Skeletal muscle tissue (tissue), 3 donors: ENCODE measurements at regions not wholly inside any gene's neighbourhood (a gene's known extent, or its start where the extent isn't known, plus 50 kb on each side); places are given as distances from the start of the nearest gene placed in this dataset.

Experiments
- H3K27ac ChIP-seq: one replicate; pipeline ENCODE4 v1.7.0; 2013; ENCODE audit warnings: mild to moderate bottlenecking, low read depth, low read length, inconsistent platforms
- H3K27me3 ChIP-seq, 3 donors: one replicate each; pipeline ENCODE4 v1.7.0; 2013; ENCODE audit warnings: low read length in 3 of 3; ENCODE audit not compliant: control insufficient read depth in 3 of 3, insufficient read depth in 3 of 3
- H3K36me3 ChIP-seq, 3 donors: one replicate each; pipeline ENCODE4 v1.7.0; 2013; ENCODE audit warnings: low read length in 3 of 3; ENCODE audit not compliant: control insufficient read depth in 3 of 3, insufficient read depth in 3 of 3
- H3K4me1 ChIP-seq, 3 donors: one replicate each; pipeline ENCODE4 v1.7.0; 2013; ENCODE audit warnings: low read length in 3 of 3, mild to moderate bottlenecking in 3 of 3; ENCODE audit not compliant: control insufficient read depth in 3 of 3, insufficient read depth in 3 of 3
- H3K4me3 ChIP-seq, 3 donors: one replicate each; pipeline ENCODE4 v1.7.0; 2013; ENCODE audit warnings: low read length in 3 of 3
- H3K9ac ChIP-seq, 3 donors: one replicate each; pipeline ENCODE4 v1.7.0; 2013; ENCODE audit warnings: low read length in 3 of 3, mild to moderate bottlenecking in 3 of 3, moderate library complexity in 2 of 3, low read depth in 1 of 3
- H3K9me3 ChIP-seq, 3 donors: one replicate each; pipeline ENCODE4 v1.7.0; 2013; ENCODE audit warnings: low read length in 3 of 3; ENCODE audit not compliant: control insufficient read depth in 3 of 3
- donor health status: Osteomylitis.

- Histone ChIP-seq H3K27me3 (no peaks in the 10 kb centered on the region), H3K36me3 (no peaks in the 10 kb centered on the region), H3K4me3 (no peak overlapping the region)
Measured at GRCh38 chr2:48007699-48008268, 101.5 kb upstream of the FBXO11 start.

GRCh38 chr2:48009256-48009655 is 103.0 kb upstream of the FBXO11 start:
- no peak overlapping the region for H3K4me3 ChIP-seq
- no peaks in the 10 kb centered on the region for H3K9me3 ChIP-seq
- H3K4me1 ChIP-seq: no peaks in the 10 kb centered on the region
- no peak overlapping the region for H3K9ac ChIP-seq
- H3K36me3 ChIP-seq: no peaks in the 10 kb centered on the region
- H3K27ac ChIP-seq: no peak overlapping the region
- H3K27me3 ChIP-seq: no peaks in the 10 kb centered on the region

More at GRCh38 chr2:48007699-48008268, 101.5 kb upstream of the FBXO11 start:
- H3K9me3 ChIP-seq: no peaks in the 10 kb centered on the region
- H3K9ac ChIP-seq: no peak overlapping the region
- no peak overlapping the region for H3K27ac ChIP-seq
- no peaks in the 10 kb centered on the region for H3K4me1 ChIP-seq

DNA sequence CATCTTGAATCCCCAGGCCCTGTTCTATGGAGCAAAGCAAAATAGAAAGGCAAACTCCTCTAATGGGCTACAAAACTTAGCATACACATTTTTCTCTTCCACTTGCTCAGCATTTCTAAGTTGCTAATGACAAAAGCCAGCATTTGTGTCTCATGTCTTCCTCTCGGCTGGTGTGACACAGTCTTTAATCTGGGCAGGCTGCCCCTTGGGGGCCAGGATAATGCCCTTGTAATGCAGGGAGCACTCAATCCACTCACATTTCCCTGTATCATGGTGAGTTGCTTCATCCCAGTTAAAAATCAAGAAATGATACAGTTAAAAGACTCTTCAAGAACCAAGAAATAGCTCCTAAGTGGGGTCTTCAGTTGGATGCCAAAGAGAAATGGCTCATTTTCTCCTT is 109.1 kb upstream of the FBXO11 start:
- H3K9me3 ChIP-seq: no peaks in the 10 kb centered on the region
- no peaks in the 10 kb centered on the region for H3K4me1 ChIP-seq
- no peaks in the 10 kb centered on the region for H3K36me3 ChIP-seq
- H3K27me3 ChIP-seq: no peaks in the 10 kb centered on the region
- H3K9ac ChIP-seq: no peak overlapping the region
- no peak overlapping the region for H3K27ac ChIP-seq
- H3K4me3 ChIP-seq: no peak overlapping the region

DNA sequence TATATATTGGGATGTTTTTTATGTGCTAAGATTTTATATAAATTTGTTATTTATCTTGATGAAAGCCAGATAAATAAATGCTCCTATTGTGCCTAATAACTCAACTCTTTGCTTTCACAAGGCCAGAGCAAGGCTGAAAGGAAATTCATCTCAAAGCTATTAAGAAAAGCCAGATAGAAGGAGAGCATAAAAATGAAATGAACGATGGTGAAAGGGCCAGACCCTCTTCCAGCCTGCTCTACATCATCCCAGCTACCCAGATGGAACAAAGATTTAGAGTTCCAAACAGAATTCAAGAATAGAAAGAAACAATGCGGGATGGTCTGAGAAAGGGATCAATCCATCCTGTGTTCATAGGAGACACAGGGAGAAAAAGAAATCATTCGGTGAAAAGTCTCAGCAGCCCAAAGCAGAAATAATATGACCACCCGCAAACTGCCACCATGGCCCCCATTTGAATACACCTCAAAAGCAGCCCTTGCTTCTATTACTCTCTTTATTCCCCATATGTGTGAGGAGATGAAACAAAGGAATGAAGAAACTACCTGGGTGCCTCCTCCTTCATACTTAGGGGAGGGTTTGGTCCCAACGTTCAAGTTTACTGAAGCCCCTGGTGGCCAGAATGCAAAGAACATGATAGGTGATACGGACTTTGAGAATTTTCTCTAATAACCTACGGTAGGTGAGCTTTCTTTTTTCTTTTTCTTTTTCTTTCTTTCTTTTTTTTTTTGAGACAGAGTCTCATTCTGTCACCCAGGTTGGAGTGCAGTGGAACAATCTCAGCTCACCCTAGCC is 110.1 kb upstream of the FBXO11 start:
- no peaks in the 10 kb centered on the region for H3K27me3 ChIP-seq

DNA sequence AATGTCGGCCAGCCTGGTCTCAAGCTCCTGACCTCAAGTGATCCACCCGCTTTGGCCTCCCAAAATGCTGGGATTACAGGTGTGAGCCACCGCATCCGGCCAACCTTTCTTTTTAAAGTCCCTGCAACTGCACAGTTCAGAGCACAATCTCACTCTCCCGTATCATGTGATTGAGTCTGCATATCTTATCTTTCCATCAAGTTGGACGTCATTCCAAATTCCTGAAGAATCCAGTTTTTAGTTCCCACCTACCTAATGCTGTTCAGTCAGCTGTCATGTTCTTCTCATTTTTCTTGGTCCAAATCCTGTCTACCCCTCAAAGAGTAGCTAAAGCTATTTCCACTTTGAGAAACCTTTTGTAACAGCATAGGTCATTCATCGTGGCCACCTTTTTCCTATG is 110.8 kb upstream of the FBXO11 start:
- no peaks in the 10 kb centered on the region for H3K9me3 ChIP-seq
- H3K4me1 ChIP-seq: no peaks in the 10 kb centered on the region
- H3K9ac ChIP-seq: no peak overlapping the region
- H3K27ac ChIP-seq: no peak overlapping the region
- H3K36me3 ChIP-seq: no peaks in the 10 kb centered on the region
- no peaks in the 10 kb centered on the region for H3K27me3 ChIP-seq
- H3K4me3 ChIP-seq: no peak overlapping the region

More for the DNA sequence above, 110.1 kb upstream of the FBXO11 start:
- Histone ChIP-seq H3K4me3 (no peak overlapping the region), H3K9me3 (no peaks in the 10 kb centered on the region), H3K36me3 (no peaks in the 10 kb centered on the region), H3K4me1 (no peaks in the 10 kb centered on the region), H3K27ac (no peak overlapping the region), H3K9ac (no peak overlapping the region)

DNA sequence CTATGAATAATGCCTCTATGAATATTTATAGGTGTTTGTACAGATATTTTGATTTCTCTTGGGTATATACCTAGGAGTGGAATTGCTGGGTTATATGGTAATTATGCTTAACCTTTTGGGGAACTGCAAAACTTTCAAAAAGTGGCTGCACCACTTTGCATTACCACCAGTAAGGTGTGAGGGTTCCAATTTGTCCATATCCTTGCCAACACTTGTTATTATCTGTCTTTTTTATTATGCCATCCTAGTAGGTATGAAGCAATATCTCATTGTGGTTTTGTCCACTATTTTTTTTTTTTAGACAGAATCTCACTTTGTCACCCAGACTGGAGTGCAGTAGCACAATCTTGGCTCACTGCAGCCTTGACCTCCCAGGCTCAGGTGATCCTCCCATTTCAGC is 112.2 kb upstream of the FBXO11 start:
- Histone ChIP-seq H3K9me3 (no peaks in the 10 kb centered on the region), H3K27me3 (no peaks in the 10 kb centered on the region), H3K27ac (no peak overlapping the region), H3K36me3 (no peaks in the 10 kb centered on the region), H3K4me3 (no peak overlapping the region), H3K9ac (no peak overlapping the region), H3K4me1 (no peaks in the 10 kb centered on the region)

- no peak overlapping the region for H3K4me3 ChIP-seq
- H3K4me1 ChIP-seq: no peaks in the 10 kb centered on the region
- H3K9ac ChIP-seq: no peak overlapping the region
- no peaks in the 10 kb centered on the region for H3K36me3 ChIP-seq
- H3K9me3 ChIP-seq: peaks cover 0 to 2% (median 0%) of the 10 kb centered on the region in 3 donors
- no peaks in the 10 kb centered on the region for H3K27me3 ChIP-seq
- H3K27ac ChIP-seq: no peak overlapping the region
Measured at GRCh38 chr2:48026865-48027264, 120.6 kb upstream of the FBXO11 start.

- H3K9ac ChIP-seq: no peak overlapping the region
- H3K9me3 ChIP-seq: peaks cover 0 to 2% (median 0%) of the 10 kb centered on the region in 3 donors
- H3K27ac ChIP-seq: no peak overlapping the region
- H3K4me3 ChIP-seq: no peak overlapping the region
- H3K36me3 ChIP-seq: no peaks in the 10 kb centered on the region
- no peaks in the 10 kb centered on the region for H3K27me3 ChIP-seq
- H3K4me1 ChIP-seq: no peaks in the 10 kb centered on the region
Measured at GRCh38 chr2:48032765-48033164, 126.5 kb upstream of the FBXO11 start.

- Histone ChIP-seq H3K4me3 (no peak overlapping the region), H3K27me3 (no peaks in the 10 kb centered on the region), H3K9ac (no peak overlapping the region), H3K9me3 (no peaks in the 10 kb centered on the region), H3K27ac (no peak overlapping the region), H3K36me3 (no peaks in the 10 kb centered on the region), H3K4me1 (no peaks in the 10 kb centered on the region)
Measured at GRCh38 chr2:48034295-48034694, 128.0 kb upstream of the FBXO11 start.

DNA sequence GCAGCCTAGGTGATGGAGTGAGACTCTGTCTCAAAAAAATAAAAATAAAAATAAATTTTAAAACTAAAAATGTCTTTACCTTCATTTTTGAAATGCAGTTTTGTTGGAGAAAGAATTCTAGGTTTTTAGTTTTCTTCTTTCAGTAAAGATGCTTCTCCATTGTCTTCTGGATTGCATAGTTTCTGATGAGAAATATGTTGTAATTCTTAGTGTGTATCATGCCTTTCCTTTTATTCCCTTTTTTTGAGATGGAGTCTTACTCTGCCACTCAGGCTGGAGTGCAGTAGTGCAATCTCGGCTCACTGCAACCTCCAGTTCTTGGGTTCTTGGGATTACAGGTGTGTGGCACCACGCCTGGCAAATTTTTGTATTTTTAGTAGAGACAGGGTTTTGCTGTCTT is 130.0 kb upstream of the FBXO11 start:
- H3K36me3 ChIP-seq: no peaks in the 10 kb centered on the region
- H3K27me3 ChIP-seq: no peaks in the 10 kb centered on the region
- H3K9ac ChIP-seq: no peak overlapping the region
- H3K4me3 ChIP-seq: no peak overlapping the region
- no peak overlapping the region for H3K27ac ChIP-seq
- H3K4me1 ChIP-seq: no peaks in the 10 kb centered on the region
- H3K9me3 ChIP-seq: no peaks in the 10 kb centered on the region
